ENCODE measurements at regions not wholly inside any gene's neighbourhood (a gene's known extent, or its start where the extent isn't known, plus 50 kb on each side); places are given as distances from the start of the nearest gene placed in this dataset.

DNA sequence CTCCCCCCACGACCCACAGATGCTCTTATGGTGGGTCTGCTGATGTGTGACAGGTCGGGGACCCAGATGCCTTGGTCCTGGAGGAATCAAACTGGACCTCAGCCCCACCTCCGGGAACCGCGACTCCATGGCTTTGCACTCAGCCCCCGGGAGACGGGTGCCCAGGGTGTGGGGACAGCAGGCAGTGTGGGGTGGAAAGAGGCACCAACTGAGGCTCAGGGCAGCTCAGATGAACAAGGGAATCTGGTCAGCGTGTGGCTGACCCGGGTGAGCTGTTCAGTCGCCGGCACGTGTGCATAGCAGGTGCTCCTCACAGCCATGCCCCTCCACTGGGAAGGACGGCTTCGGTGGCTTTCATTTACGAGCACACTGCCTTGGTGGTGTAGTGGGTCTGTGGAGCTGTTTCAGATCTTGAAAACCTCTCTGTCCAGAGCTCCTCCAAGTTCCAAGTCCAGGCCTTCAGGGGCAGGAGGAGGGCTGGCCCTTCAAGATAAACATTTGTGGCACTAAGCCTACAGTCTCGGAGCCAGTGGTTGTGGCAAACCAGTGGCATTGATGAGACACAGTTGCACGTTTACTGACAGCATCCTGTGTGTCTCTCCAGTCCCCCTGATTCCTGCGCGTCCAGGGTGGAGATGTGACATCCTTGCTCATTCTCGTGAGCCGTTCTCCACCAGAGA is 471.2 kb upstream of the HS6ST1 start:
- TF ChIP-seq, protein P1, sequence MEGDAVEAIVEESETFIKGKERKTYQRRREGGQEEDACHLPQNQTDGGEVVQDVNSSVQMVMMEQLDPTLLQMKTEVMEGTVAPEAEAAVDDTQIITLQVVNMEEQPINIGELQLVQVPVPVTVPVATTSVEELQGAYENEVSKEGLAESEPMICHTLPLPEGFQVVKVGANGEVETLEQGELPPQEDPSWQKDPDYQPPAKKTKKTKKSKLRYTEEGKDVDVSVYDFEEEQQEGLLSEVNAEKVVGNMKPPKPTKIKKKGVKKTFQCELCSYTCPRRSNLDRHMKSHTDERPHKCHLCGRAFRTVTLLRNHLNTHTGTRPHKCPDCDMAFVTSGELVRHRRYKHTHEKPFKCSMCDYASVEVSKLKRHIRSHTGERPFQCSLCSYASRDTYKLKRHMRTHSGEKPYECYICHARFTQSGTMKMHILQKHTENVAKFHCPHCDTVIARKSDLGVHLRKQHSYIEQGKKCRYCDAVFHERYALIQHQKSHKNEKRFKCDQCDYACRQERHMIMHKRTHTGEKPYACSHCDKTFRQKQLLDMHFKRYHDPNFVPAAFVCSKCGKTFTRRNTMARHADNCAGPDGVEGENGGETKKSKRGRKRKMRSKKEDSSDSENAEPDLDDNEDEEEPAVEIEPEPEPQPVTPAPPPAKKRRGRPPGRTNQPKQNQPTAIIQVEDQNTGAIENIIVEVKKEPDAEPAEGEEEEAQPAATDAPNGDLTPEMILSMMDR (IDR thresholded peaks at IDR 0.05; ENCODE audit: low read depth, low read length, missing control alignments), result no peak
- no peak overlapping the region for H3K4me3 ChIP-seq (replicated peaks; ENCODE audit: low read depth, low read length)
- DNase-seq (ENCODE audit: extremely low read depth, low read depth), result no peak

DNA sequence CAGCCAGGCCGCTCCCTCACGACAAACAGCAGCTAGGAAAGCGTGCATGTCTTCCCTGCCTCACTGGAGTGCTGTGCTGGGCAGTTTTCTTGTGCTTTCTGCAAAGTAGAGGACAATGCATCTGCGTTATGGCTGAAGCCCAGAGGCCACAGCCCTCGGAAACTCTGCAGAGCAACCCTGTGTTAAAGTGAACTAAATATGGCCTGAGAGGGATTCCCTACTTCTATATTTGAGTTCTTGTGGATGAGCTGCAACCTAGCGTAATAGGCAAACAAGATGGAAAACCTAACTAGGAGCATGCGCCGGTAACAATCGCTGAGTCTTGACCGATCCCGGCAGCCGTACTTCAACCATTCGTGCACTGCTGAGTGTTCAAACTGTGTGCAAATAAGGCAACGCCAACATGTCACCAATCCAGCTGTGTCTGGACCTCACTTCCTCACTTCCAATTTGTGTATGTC is 471.9 kb upstream of the HS6ST1 start:
- H3K4me3 ChIP-seq (replicated peaks; ENCODE audit: low read depth, low read length), result no peak overlapping the region
- no peak for DNase-seq (ENCODE audit: extremely low read depth, low read depth)
- TF ChIP-seq, protein P1 (IDR thresholded peaks at IDR 0.05; ENCODE audit: low read depth, low read length, missing control alignments), result no peak

DNA sequence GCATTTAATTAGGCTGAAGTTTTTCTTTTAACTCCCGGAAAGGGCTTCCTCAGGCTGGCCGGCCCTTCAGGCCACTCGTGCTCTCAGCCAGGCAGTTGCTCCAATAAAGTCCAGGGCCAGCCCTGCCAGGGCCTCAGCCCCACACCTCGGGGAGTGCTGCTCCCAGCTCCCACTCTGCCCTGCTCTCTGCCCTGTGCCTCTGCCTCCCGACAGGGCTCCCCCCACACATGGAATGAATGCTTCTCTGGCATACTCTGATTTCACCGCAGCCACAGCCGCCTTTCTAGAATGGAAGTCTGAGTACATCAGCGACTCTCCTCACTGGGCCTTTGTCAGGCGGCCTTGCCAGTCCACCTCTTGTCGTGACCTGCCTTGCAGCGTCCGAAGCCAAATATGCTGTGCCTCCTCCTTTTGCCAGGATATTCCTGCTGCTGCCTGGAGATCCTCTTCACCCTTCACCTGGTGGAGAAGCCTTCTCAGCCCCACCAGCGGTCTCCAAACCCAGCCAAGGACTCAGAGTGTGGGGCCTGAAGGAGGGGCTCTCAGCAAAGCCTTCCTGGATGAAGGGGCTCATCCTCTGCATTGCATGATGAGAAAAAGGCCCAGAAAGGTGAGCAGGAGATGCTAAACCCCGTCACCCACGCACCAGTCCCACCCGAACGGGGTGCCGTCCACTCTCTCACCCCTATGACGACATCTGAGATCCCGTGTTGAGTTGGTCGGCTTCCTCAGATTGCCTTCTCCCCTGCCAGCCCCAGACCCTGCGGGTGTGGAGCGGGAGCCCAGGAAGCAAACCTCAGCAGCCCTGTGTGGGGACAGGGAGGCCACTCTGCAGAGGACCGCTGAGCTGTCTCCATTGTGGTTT is 472.7 kb upstream of the HS6ST1 start:
- TF ChIP-seq, protein P1 (IDR thresholded peaks at IDR 0.05; ENCODE audit: low read depth, low read length, missing control alignments), result no peak
- no peak overlapping the region for H3K4me3 ChIP-seq (replicated peaks; ENCODE audit: low read depth, low read length)

DNA sequence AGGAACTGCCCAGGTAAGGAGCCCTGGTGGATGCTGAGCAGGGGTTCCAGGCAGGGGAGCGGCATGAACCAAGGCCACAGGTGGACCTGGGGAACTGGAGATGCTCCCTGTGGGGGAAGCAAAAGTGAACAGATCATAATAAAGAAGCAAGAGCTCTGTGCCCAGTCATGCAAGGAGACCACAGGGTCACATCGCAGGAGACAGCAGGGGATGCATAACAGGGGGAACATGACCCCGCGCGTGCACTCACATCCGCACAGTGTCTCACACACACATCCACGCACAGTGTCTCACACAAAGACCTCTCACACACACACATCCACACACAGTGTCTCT is 473.3 kb upstream of the HS6ST1 start:
- no peak for DNase-seq (ENCODE audit: extremely low read depth, low read depth)
- TF ChIP-seq, protein P1 (IDR thresholded peaks at IDR 0.05; ENCODE audit: low read depth, low read length, missing control alignments), result no peak
- no peak overlapping the region for H3K4me3 ChIP-seq (replicated peaks; ENCODE audit: low read depth, low read length)

More for the DNA sequence above, 472.7 kb upstream of the HS6ST1 start:
- DNase-seq (ENCODE audit: extremely low read depth, low read depth), result no peak

DNA sequence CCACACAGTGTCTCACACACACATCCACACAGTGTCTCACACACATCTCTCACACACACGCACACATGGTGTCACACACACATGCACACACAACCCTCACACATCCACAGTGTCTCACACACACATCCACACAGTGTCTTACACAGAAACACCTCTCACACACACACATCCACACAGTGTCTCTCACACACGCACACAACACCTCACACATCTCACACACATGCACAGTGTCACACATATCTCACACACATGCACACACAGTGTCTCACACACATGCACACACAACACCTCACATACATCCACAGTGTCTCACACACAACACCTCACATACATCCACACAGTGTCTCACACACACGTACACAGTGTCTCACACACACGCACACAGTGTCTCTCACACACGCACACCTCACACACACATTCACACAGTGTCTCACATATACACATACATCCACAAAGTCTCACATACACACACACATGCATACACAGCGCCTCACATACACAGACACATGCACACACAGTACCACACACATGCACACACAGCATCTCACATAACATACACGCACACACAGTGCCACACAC is 473.9 kb upstream of the HS6ST1 start:
- TF ChIP-seq, protein P1 (IDR thresholded peaks at IDR 0.05; ENCODE audit: low read depth, low read length, missing control alignments), result no peak
- H3K4me3 ChIP-seq (replicated peaks; ENCODE audit: low read depth, low read length), result no peak overlapping the region
- no peak for DNase-seq (ENCODE audit: extremely low read depth, low read depth)

DNA sequence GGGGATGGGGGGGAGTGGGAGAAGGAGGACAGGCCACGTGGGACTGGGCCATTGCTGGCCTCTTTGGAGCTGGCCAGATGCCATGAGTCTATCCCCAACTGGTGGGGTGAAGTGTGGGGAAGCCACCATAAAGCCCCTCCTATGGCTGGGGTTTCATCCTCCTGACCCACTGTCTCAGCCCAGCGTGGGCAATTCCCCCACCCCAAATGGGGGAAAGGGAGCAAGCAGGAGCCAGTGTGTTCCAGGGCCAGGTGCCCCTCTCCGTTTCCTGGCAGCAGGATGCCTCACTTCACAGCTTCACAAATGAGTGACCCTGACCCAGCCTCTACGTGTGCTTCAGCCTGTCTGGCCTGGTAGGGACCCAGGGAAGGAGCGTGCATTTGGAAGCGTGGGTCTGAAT is 474.7 kb upstream of the HS6ST1 start:
- no peak for DNase-seq (ENCODE audit: extremely low read depth, low read depth)
- TF ChIP-seq, protein P1 (IDR thresholded peaks at IDR 0.05; ENCODE audit: low read depth, low read length, missing control alignments), result no peak
- no peak overlapping the region for H3K4me3 ChIP-seq (replicated peaks; ENCODE audit: low read depth, low read length)
